HCT116 (cell line): ENCODE measurements at regions not wholly inside any gene's neighbourhood (a gene's known extent, or its start where the extent isn't known, plus 50 kb on each side); places are given as distances from the start of the nearest gene placed in this dataset.

ENCODE experiments used
- ATAC-seq: fragments of 200-7000 bp; cut with Tn5 transposase; 2 replicates; pipeline ENCODE4 v1.9.1; 2020; ENCODE audit warnings: mild to moderate bottlenecking, moderate library complexity
- BruUV-seq: library from RNA; stranded (reverse); fragments of 400-500 nt; replicated peaks from 2 replicates; lab custom pipeline; 2021; lab: Mats Ljungman, UMichigan
- CTCF ChIA-PET: fragments of 300-600 bp; sonication (Branson Sonifier 250); formaldehyde crosslinking; loops from one replicate; lab custom pipeline; 2021; ENCODE audit warnings: antibody characterized with exemption; lab: Charles Lee
- POLR2A ChIA-PET: fragments of 300-600, 350-600 bp; sonication (Branson Sonifier 250); formaldehyde crosslinking; loops from one replicate; lab custom pipeline; 2021; ENCODE audit warnings: antibody characterized with exemption; lab: Charles Lee
- RAD21 ChIA-PET, 2 experiments: fragments of 300-600 bp; sonication (Branson Sonifier 250); formaldehyde crosslinking; loops; one replicate each; lab custom pipeline; 2023; ENCODE audit warnings: low total read pairs in 2 of 2; ENCODE audit not compliant: uncharacterized antibody in 2 of 2, unreplicated experiment in 2 of 2, low non-redundant PET in 1 of 2; lab: Charles Lee
- DNase-seq: peaks from one replicate; pipeline ENCODE4 v3.0.0-alpha.2; 2010; ENCODE audit warnings: low read depth, low spot score
- H2AFZ ChIP-seq: fragments of 200-600 bp; shearing (Covaris generic), sonication (generic); 2 replicates; pipeline ENCODE4 v1.6.1; 2017; ENCODE audit warnings: low read depth, mixed run types, mixed read lengths, antibody characterized with exemption, low read length; ENCODE audit not compliant: poor library complexity, severe bottlenecking
- H3K27ac ChIP-seq: 2 replicates; pipeline ENCODE4 v1.5.1; 2012; ENCODE audit warnings: low read depth, low read length
- H3K27me3 ChIP-seq: fragments of 200-600 bp; sonication (generic); 2 replicates; pipeline ENCODE4 v1.6.1; 2016; ENCODE audit warnings: mixed run types, low read length, mixed read lengths; ENCODE audit not compliant: insufficient read depth
- H3K36me3 ChIP-seq, 2 experiments: fragments of 200-500 bp in 1 of 2; fragments of 200-600 bp in 1 of 2; sonication (Bioruptor generic) in 1 of 2; sonication (generic) in 1 of 2; 2 replicates each; pipeline versions ENCODE4 v1.5.1 to v1.6.1; 2014 to 2016; ENCODE audit warnings: low read length in 2 of 2, inconsistent platforms in 1 of 2, mixed read lengths in 1 of 2, mixed run types in 1 of 2; ENCODE audit not compliant: insufficient read depth in 2 of 2, control insufficient read depth in 1 of 2
- H3K4me1 ChIP-seq, 2 experiments: fragments of 200-600 bp in 1 of 2; sonication (generic) in 1 of 2; 2 replicates each; pipeline versions ENCODE4 v1.5.1 to v1.6.1; 2012 to 2017; ENCODE audit warnings: low read length in 2 of 2, inconsistent platforms in 1 of 2, mild to moderate bottlenecking in 1 of 2, mixed read lengths in 1 of 2, mixed run types in 1 of 2, moderate library complexity in 1 of 2; ENCODE audit not compliant: insufficient read depth in 2 of 2, control insufficient read depth in 1 of 2
- H3K4me2 ChIP-seq: fragments of 200-600 bp; sonication (generic); 2 replicates; pipeline ENCODE4 v1.6.1; 2017; ENCODE audit warnings: mixed run types, low read length, mixed read lengths
- H3K4me3 ChIP-seq, 2 experiments: fragments of 200-600 bp in 1 of 2; sonication (generic) in 1 of 2; replicated peaks in 1 of 2; 2 replicates each; pipeline ENCODE4 v1.5.1; 2011 to 2016; ENCODE audit warnings: low read length in 2 of 2, control low read depth in 1 of 2, low read depth in 1 of 2, mild to moderate bottlenecking in 1 of 2, mixed read lengths in 1 of 2, mixed run types in 1 of 2
- H3K79me2 ChIP-seq: fragments of 200-600 bp; sonication (generic); 2 replicates; pipeline ENCODE4 v1.6.1; 2017; ENCODE audit warnings: mild to moderate bottlenecking, mixed run types, low read length, moderate library complexity, mixed read lengths; ENCODE audit not compliant: insufficient read depth
- H3K9ac ChIP-seq: fragments of 200-600 bp; sonication (generic); 2 replicates; pipeline ENCODE4 v1.6.1; 2016; ENCODE audit warnings: low read length, mixed read lengths
- H3K9me2 ChIP-seq: fragments of 200-600 bp; sonication (generic), shearing (Covaris generic); 2 replicates; pipeline ENCODE4 v1.6.1; 2017; ENCODE audit warnings: mixed run types, mild to moderate bottlenecking, moderate library complexity; ENCODE audit not compliant: insufficient read depth
- H3K9me3 ChIP-seq, 2 experiments: fragments of 200-500 bp in 1 of 2; fragments of 200-600 bp in 1 of 2; sonication (Bioruptor generic) in 1 of 2; sonication (generic) in 1 of 2; 2 replicates each; pipeline ENCODE4 v1.6.1; 2014 to 2017; ENCODE audit warnings: low read length in 2 of 2, mixed read lengths in 2 of 2, inconsistent platforms in 1 of 2, low read depth in 1 of 2, mild to moderate bottlenecking in 1 of 2, mixed run types in 1 of 2, moderate library complexity in 1 of 2; ENCODE audit not compliant: control insufficient read depth in 1 of 2, insufficient read depth in 1 of 2
- H4K20me1 ChIP-seq: fragments of 200-600 bp; sonication (generic), shearing (Covaris generic); 2 replicates; pipeline ENCODE4 v1.6.1; 2017; ENCODE audit warnings: mixed run types, mild to moderate bottlenecking, moderate library complexity; ENCODE audit not compliant: insufficient read depth
- CBX3 ChIP-seq: IDR thresholded peaks from 2 replicates; pipeline ENCODE4 v1.6.1; 2012; ENCODE audit warnings: low read depth
- CEBPB ChIP-seq: IDR thresholded peaks from 2 replicates; pipeline ENCODE4 v1.6.1; 2012; ENCODE audit warnings: low read depth
- ELF1 ChIP-seq: IDR thresholded peaks from 2 replicates; pipeline ENCODE4 v1.6.1; 2012; ENCODE audit warnings: low read depth, borderline replicate concordance
- FOSL1 ChIP-seq: IDR thresholded peaks from 2 replicates; pipeline ENCODE4 v1.6.1; 2012; ENCODE audit warnings: low read depth
- JUND ChIP-seq: IDR thresholded peaks from 2 replicates; pipeline ENCODE4 v1.6.1; 2012
- MAX ChIP-seq: IDR thresholded peaks from 2 replicates; pipeline ENCODE4 v1.6.1; 2012
- POLR2A ChIP-seq: IDR thresholded peaks from 2 replicates; pipeline ENCODE4 v1.7.0; 2011; ENCODE audit warnings: borderline replicate concordance; ENCODE audit not compliant: insufficient read depth, insufficient read length; ENCODE audit errors: extremely low read depth
- RAD21 ChIP-seq: IDR thresholded peaks from 2 replicates; pipeline ENCODE4 v1.6.1; 2012; ENCODE audit warnings: low read depth, mild to moderate bottlenecking
- SIN3A ChIP-seq: IDR thresholded peaks from 2 replicates; pipeline ENCODE4 v1.6.1; 2012; ENCODE audit warnings: low read depth
- SP1 ChIP-seq: IDR thresholded peaks from 2 replicates; pipeline ENCODE4 v1.6.1; 2012; ENCODE audit warnings: low read depth
- YY1 ChIP-seq: IDR thresholded peaks from 2 replicates; pipeline ENCODE4 v1.6.1; 2011; ENCODE audit warnings: low read length, low read depth, moderate library complexity, mild to moderate bottlenecking; ENCODE audit not compliant: insufficient replicate concordance; ENCODE audit errors: extremely low read depth
- ZBTB33 ChIP-seq: IDR thresholded peaks from 2 replicates; pipeline ENCODE4 v1.6.1; 2011; ENCODE audit warnings: mild to moderate bottlenecking, low read length, moderate library complexity; ENCODE audit not compliant: insufficient replicate concordance; ENCODE audit errors: extremely low read depth
- ZFX ChIP-seq: fragments of 450-650 bp; IDR thresholded peaks from 2 replicates; pipeline ENCODE4 v1.6.1; 2017
- ZNF274 ChIP-seq: fragments of 200-500 bp; sonication (Bioruptor generic); IDR thresholded peaks from 2 replicates; pipeline ENCODE4 v1.6.1; 2014; ENCODE audit warnings: mild to moderate bottlenecking, low read depth, low read length, inconsistent platforms
- intact Hi-C: fragments of 100-400 bp; cut with micrococcal nuclease; formaldehyde crosslinking; loops from 2 replicates; pipeline ENCODE4 v1.10.0; 2022

DNA sequence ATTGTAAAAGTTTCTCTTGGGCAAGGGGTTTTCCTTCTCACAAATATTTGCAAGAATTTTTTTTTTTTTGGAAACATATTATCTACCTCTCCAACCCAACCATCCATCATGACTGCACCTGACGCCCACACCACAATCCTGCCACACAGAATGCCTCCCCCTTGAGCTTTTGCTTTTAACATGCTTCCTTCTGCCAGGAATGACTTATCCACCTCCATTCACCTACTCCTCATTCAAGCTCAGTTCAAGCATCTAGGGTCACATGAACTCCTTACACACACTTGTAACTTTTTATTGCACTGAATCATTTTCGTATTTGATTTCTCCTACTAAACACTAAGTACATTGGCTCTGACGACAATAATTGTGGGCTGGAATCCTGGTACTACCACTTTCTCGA is 660.1 kb upstream of the AUTS2 start:
- ATAC-seq = no peak
- Histone ChIP-seq H3K36me3 (no peaks in the 10 kb centered on the region), H3K9ac (no peak overlapping the region), H3K27me3 (no peaks in the 10 kb centered on the region), H3K9me3 (peaks cover 6 to 13% of the 10 kb centered on the region in 2 experiments; a peak in 3 of 4 replicates), H2AFZ (no peak overlapping the region), H3K79me2 (no peaks in the 10 kb centered on the region), H4K20me1 (no peaks in the 10 kb centered on the region), H3K4me1 (no peaks in the 10 kb centered on the region), H3K4me3 (no peak overlapping the region), H3K27ac (no peak overlapping the region), H3K9me2 (no peaks in the 10 kb centered on the region), H3K4me2 (no peak overlapping the region)
- intact Hi-C loops = no loop called here
- ChIA-PET CTCF (no interaction called here), RAD21 (no interaction called here), POLR2A (no interaction called here)
- no peak for DNase-seq
- BruUV-seq = no TSS peak
- TF ChIP-seq POLR2A = no peak
- no peak for TF ChIP-seq CEBPB
- TF ChIP-seq FOSL1 = no peak
- no peak for TF ChIP-seq CBX3
- no peak for TF ChIP-seq ELF1
- TF ChIP-seq YY1 = no peak
- TF ChIP-seq JUND = no peak
- no peak for TF ChIP-seq SP1
- TF ChIP-seq ZNF274 = no peak
- TF ChIP-seq RAD21 = no peak
- TF ChIP-seq MAX = no peak
- no peak for TF ChIP-seq SIN3A
- no peak for TF ChIP-seq ZBTB33
- TF ChIP-seq ZFX = no peak
